K562 (cell line): ENCODE measurements at regions not wholly inside any gene's neighbourhood (a gene's known extent, or its start where the extent isn't known, plus 50 kb on each side); places are given as distances from the start of the nearest gene placed in this dataset.

Experiments used
- ATF3 ChIP-seq, 2 experiments: fragments of 450-650 bp in 1 of 2; sonication (generic) in 1 of 2; formaldehyde crosslinking in 1 of 2; IDR thresholded peaks in 1 of 2; conservative IDR thresholded peaks in 1 of 2; 2 replicates each; pipeline versions ENCODE4 v1.6.1 to v1.8.1; 2016 to 2023; ENCODE audit warnings: mild to moderate bottlenecking in 2 of 2, moderate library complexity in 2 of 2, inconsistent platforms in 1 of 2, missing genetic modification reagents in 1 of 2
- ELF1 ChIP-seq: fragments of 200-800 bp; sonication (Bioruptor generic); IDR thresholded peaks from 2 replicates; pipeline ENCODE4 v1.6.1; 2016; ENCODE audit warnings: missing genetic modification characterization, missing compliant biosample characterization
- FOXK2 ChIP-seq, 2 experiments: fragments of 450-650 bp; IDR thresholded peaks in 1 of 2; conservative IDR thresholded peaks in 1 of 2; 2 replicates each; pipeline ENCODE4 v1.6.1; 2016; ENCODE audit warnings: low read depth in 2 of 2, mild to moderate bottlenecking in 1 of 2
- HDAC1 ChIP-seq, 2 experiments: fragments of 450-650 bp; IDR thresholded peaks; 2 replicates each; pipeline ENCODE4 v1.6.1; 2016 to 2017; ENCODE audit warnings: inconsistent platforms in 1 of 2, mild to moderate bottlenecking in 1 of 2, moderate library complexity in 1 of 2
- KHSRP ChIP-seq: fragments of 450-650 bp; IDR thresholded peaks from 2 replicates; pipeline ENCODE4 v1.6.1; 2017
- MAZ ChIP-seq, 2 experiments: fragments of 450-650 bp in 1 of 2; sonication (generic) in 1 of 2; formaldehyde crosslinking; IDR thresholded peaks in 1 of 2; conservative IDR thresholded peaks in 1 of 2; 2 replicates each; pipeline versions ENCODE4 v1.4.0 to v1.5.0; 2020; ENCODE audit warnings: mild to moderate bottlenecking in 1 of 2, missing genetic modification reagents in 1 of 2
- SMAD4 ChIP-seq: fragments of 250-450 bp; sonication (Bioruptor Pico); conservative IDR thresholded peaks from 2 replicates; pipeline ENCODE4 v1.8.0; 2021; ENCODE audit warnings: inconsistent platforms, mild to moderate bottlenecking, moderate library complexity
- SRSF7 ChIP-seq: fragments of 200-400 bp; formaldehyde crosslinking; optimal IDR thresholded peaks from 2 replicates; pipeline ENCODE3; 2017; ENCODE audit warnings: mild to moderate bottlenecking, low read depth, low read length
- ZNF311 ChIP-seq: fragments of 250-450 bp; sonication (Bioruptor Pico); IDR thresholded peaks from 2 replicates; pipeline ENCODE4 v1.4.0; 2020; ENCODE audit warnings: mild to moderate bottlenecking, moderate library complexity
- ZNF395 ChIP-seq: fragments of 200-800 bp; sonication (Bioruptor generic); IDR thresholded peaks from 2 replicates; pipeline ENCODE4 v1.6.1; 2017; ENCODE audit warnings: missing genetic modification characterization, missing compliant biosample characterization

GRCh38 chr3:153285194-153285641 lies 123.2 kb downstream of the RAP2B start (continued):
- TF ChIP-seq MAZ (CRISPR knock-in tag; conservative IDR thresholded peaks at IDR 0.05 in 1 of 2, IDR thresholded peaks at IDR 0.05 in 1 of 2), result peak in 1 of 2 experiments; percentile 31; a peak in 1 of 4 replicates
- TF ChIP-seq ATF3 (IDR thresholded peaks at IDR 0.05), result no peak
- TF ChIP-seq ATF3 (CRISPR knock-in tag; conservative IDR thresholded peaks at IDR 0.05), result no peak
- TF ChIP-seq ELF1, result 0 out of 2 replicates have a peak, but pooled peaks have one; percentile 16
- TF ChIP-seq HDAC1 (IDR thresholded peaks at IDR 0.05), result no peak
- 0 out of 4 replicates have a peak, but pooled peaks have one; percentile 20 to 41 for TF ChIP-seq FOXK2 (conservative IDR thresholded peaks at IDR 0.05 in 1 of 2, IDR thresholded peaks at IDR 0.05 in 1 of 2; ENCODE audit: low read depth in 2 of 2)
- TF ChIP-seq SMAD4 (CRISPR knock-in tag), result 0 out of 2 replicates have a peak, but pooled peaks have one; percentile 54
- TF ChIP-seq ZNF395, result peak; percentile 58; the same call in 1 of the 2 replicates
- no peak for TF ChIP-seq SRSF7
- TF ChIP-seq KHSRP, result no peak
- 0 out of 2 replicates have a peak, but pooled peaks have one; percentile 26 for TF ChIP-seq ZNF311 (CRISPR knock-in tag)
